OCI-LY3 (cell line): ENCODE measurements at regions not wholly inside any gene's neighbourhood (a gene's known extent, or its start where the extent isn't known, plus 50 kb on each side); places are given as distances from the start of the nearest gene placed in this dataset.

Experiments
- EZH2phosphoT487 ChIP-seq: fragments of 200-600 bp; shearing (Covaris generic); IDR thresholded peaks from 2 replicates; pipeline ENCODE4 v1.6.1; 2018; ENCODE audit warnings: antibody characterized with exemption, mixed run types, low read depth
- TF ChIP-seq, protein P1 (sequence below): fragments of 200-600, 300-600 bp; sonication (generic); IDR thresholded peaks from 2 replicates; pipeline ENCODE4 v1.5.1; 2014; ENCODE audit warnings: antibody characterized with exemption, low read length, low read depth

DNA sequence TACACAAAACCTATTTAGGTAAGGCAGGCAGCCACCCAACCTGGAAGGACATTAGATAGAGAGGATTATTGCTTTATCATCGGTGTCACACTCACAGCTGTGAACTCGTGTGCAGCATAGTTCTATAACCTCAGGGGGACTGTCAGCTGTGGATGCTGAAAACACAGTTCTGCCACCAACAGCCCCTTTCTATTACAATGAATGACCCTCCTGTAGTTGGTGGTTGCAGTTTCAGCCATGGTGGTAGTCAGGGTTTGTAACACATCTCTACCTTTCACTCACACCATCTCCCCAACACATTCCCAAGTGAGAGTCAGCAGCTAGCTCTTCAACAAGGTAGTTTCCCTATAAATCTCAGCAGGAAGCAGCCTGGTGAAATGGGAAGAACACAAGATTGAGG is 136.8 kb downstream of the ZC3H11B start:
- TF ChIP-seq, protein P1, sequence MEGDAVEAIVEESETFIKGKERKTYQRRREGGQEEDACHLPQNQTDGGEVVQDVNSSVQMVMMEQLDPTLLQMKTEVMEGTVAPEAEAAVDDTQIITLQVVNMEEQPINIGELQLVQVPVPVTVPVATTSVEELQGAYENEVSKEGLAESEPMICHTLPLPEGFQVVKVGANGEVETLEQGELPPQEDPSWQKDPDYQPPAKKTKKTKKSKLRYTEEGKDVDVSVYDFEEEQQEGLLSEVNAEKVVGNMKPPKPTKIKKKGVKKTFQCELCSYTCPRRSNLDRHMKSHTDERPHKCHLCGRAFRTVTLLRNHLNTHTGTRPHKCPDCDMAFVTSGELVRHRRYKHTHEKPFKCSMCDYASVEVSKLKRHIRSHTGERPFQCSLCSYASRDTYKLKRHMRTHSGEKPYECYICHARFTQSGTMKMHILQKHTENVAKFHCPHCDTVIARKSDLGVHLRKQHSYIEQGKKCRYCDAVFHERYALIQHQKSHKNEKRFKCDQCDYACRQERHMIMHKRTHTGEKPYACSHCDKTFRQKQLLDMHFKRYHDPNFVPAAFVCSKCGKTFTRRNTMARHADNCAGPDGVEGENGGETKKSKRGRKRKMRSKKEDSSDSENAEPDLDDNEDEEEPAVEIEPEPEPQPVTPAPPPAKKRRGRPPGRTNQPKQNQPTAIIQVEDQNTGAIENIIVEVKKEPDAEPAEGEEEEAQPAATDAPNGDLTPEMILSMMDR, result no peak
- TF ChIP-seq EZH2phosphoT487, result no peak
